K562 (cell line): ENCODE measurements at regions not wholly inside any gene's neighbourhood (a gene's known extent, or its start where the extent isn't known, plus 50 kb on each side); places are given as distances from the start of the nearest gene placed in this dataset.

Source experiments
- BCLAF1 ChIP-seq, 2 experiments: fragments of 450-650 bp in 1 of 2; IDR thresholded peaks; 2 replicates each; pipeline ENCODE4 v1.6.1; 2011 to 2017; ENCODE audit warnings: low read depth in 2 of 2, antibody characterized with exemption in 1 of 2, borderline replicate concordance in 1 of 2, low read length in 1 of 2, mild to moderate bottlenecking in 1 of 2, mixed read lengths in 1 of 2; ENCODE audit not compliant: control insufficient read depth in 1 of 2
- ETV5 ChIP-seq: sonication (generic); formaldehyde crosslinking; IDR thresholded peaks from 2 replicates; pipeline ENCODE4 v1.4.0; 2020; ENCODE audit warnings: low read depth, mild to moderate bottlenecking, missing genetic modification reagents
- LEF1 ChIP-seq: fragments of 450-650 bp; IDR thresholded peaks from 2 replicates; pipeline ENCODE4 v1.6.1; 2016; ENCODE audit warnings: mild to moderate bottlenecking
- MCM5 ChIP-seq: fragments of 450-650 bp; IDR thresholded peaks from 2 replicates; pipeline ENCODE4 v1.6.1; 2016; ENCODE audit warnings: low read depth
- MTA3 ChIP-seq: fragments of 450-650 bp; formaldehyde crosslinking; IDR thresholded peaks from 2 replicates; pipeline ENCODE4 v1.6.1; 2017; ENCODE audit warnings: mild to moderate bottlenecking, borderline replicate concordance
- MXI1 ChIP-seq: IDR thresholded peaks from 2 replicates; pipeline ENCODE4 v1.6.1; 2011; ENCODE audit warnings: low read depth, mild to moderate bottlenecking, improper control_type of control experiment, low read length
- NR2F6 ChIP-seq: fragments of 450-650 bp; formaldehyde crosslinking; IDR thresholded peaks from 2 replicates; pipeline ENCODE4 v1.4.0; 2020; ENCODE audit warnings: mild to moderate bottlenecking
- PML ChIP-seq: IDR thresholded peaks from 2 replicates; pipeline ENCODE4 v1.6.1; 2012; ENCODE audit warnings: low read length, inconsistent platforms
- RFX5 ChIP-seq: IDR thresholded peaks from 2 replicates; pipeline ENCODE4 v1.6.1; 2011; ENCODE audit warnings: low read depth, mild to moderate bottlenecking, improper control_type of control experiment, low read length
- SMAD1 ChIP-seq: fragments of 150-350 bp; IDR thresholded peaks from 2 replicates; pipeline ENCODE4 v1.6.1; 2014; ENCODE audit warnings: low read length, low read depth; ENCODE audit not compliant: partially characterized antibody
- SMAD2 ChIP-seq: fragments of 150-350 bp; IDR thresholded peaks from 2 replicates; pipeline ENCODE4 v1.6.1; 2014; ENCODE audit warnings: low read depth, mild to moderate bottlenecking, low read length
- ZNF324 ChIP-seq: fragments of 250-450 bp; sonication (Bioruptor Pico); IDR thresholded peaks from 2 replicates; pipeline ENCODE4 v1.4.0; 2020; ENCODE audit warnings: mild to moderate bottlenecking
- ZNF444 ChIP-seq: fragments of 250-450 bp; sonication (Bioruptor Pico); IDR thresholded peaks from 2 replicates; pipeline ENCODE4 v1.4.0; 2020; ENCODE audit warnings: mild to moderate bottlenecking, moderate library complexity
- TF ChIP-seq, protein P1 (sequence below): fragments of 150-350 bp; IDR thresholded peaks from 2 replicates; pipeline ENCODE4 v1.6.1; 2014; ENCODE audit warnings: low read depth, mild to moderate bottlenecking, low read length, borderline replicate concordance
- TF ChIP-seq, protein P2 (sequence below): sonication (generic); formaldehyde crosslinking; IDR thresholded peaks from 2 replicates; pipeline ENCODE4 v1.8.0; 2022; ENCODE audit warnings: mild to moderate bottlenecking, missing genetic modification reagents, borderline replicate concordance
- TF ChIP-seq, protein P3 (sequence below): fragments of 150-350 bp; conservative IDR thresholded peaks from 2 replicates; pipeline ENCODE4 v1.6.1; 2014; ENCODE audit warnings: low read length

DNA sequence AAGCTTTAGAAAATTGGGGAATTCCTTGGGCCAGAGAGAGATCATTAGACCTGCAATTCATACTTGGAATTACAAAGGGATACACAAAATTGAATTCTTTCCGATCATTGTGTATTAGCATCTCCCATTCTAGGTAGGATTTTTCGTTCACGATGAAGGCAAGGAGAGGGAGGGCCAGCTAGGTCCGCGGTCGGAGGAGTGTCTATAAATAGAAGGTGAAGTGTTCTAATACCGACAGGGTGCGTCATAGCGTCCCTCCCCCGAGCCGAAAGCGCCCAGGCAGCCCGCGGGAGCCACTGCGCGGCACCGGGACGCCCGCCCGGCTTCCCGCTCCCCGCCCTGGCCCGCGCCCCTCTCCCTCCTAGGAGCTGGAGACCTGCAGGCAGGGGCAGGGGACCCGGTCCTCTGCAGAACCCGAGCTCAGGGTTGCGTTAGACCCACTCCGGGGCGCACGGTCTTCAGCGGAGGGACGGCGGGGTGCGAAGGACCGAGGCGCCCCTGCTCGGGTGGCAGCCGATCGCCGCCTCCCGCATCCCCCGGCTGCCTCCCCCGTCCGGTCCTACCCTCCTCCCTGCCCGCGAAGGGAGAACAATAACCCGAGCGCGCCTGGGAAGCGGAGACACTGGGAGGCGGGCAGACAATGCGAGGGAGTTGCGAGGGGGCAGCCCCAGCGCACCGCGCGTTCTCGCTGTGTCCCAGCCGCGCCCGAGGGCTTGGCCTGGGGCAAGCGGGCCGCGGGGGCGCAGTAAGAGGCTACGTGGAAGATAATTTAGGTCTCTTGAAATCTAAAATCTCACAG, 114.2 kb upstream of the SERTAD2 start (continued):
- TF ChIP-seq RFX5 (no peak), MCM5 (no peak), SMAD1 (no peak), ZNF324 (no peak), LEF1 (no peak), MXI1 (no peak), ETV5 (0 out of 2 replicates have a peak, but pooled peaks have one; percentile 37), SMAD2 (no peak), ZNF444 (CRISPR knock-in tag) (no peak), PML (peak; percentile 25; the same call in 1 of the 2 replicates), NR2F6 (CRISPR knock-in tag) (no peak), BCLAF1 (IDR thresholded peaks at IDR 0.05; ENCODE audit: borderline replicate concordance in 1 of 2, control insufficient read depth in 1 of 2, low read depth in 2 of 2, low read length in 1 of 2) (no peak), MTA3 (peak; percentile 88)
- TF ChIP-seq, protein P1, sequence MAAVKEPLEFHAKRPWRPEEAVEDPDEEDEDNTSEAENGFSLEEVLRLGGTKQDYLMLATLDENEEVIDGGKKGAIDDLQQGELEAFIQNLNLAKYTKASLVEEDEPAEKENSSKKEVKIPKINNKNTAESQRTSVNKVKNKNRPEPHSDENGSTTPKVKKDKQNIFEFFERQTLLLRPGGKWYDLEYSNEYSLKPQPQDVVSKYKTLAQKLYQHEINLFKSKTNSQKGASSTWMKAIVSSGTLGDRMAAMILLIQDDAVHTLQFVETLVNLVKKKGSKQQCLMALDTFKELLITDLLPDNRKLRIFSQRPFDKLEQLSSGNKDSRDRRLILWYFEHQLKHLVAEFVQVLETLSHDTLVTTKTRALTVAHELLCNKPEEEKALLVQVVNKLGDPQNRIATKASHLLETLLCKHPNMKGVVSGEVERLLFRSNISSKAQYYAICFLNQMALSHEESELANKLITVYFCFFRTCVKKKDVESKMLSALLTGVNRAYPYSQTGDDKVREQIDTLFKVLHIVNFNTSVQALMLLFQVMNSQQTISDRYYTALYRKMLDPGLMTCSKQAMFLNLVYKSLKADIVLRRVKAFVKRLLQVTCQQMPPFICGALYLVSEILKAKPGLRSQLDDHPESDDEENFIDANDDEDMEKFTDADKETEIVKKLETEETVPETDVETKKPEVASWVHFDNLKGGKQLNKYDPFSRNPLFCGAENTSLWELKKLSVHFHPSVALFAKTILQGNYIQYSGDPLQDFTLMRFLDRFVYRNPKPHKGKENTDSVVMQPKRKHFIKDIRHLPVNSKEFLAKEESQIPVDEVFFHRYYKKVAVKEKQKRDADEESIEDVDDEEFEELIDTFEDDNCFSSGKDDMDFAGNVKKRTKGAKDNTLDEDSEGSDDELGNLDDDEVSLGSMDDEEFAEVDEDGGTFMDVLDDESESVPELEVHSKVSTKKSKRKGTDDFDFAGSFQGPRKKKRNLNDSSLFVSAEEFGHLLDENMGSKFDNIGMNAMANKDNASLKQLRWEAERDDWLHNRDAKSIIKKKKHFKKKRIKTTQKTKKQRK: no peak
- TF ChIP-seq, protein P2, sequence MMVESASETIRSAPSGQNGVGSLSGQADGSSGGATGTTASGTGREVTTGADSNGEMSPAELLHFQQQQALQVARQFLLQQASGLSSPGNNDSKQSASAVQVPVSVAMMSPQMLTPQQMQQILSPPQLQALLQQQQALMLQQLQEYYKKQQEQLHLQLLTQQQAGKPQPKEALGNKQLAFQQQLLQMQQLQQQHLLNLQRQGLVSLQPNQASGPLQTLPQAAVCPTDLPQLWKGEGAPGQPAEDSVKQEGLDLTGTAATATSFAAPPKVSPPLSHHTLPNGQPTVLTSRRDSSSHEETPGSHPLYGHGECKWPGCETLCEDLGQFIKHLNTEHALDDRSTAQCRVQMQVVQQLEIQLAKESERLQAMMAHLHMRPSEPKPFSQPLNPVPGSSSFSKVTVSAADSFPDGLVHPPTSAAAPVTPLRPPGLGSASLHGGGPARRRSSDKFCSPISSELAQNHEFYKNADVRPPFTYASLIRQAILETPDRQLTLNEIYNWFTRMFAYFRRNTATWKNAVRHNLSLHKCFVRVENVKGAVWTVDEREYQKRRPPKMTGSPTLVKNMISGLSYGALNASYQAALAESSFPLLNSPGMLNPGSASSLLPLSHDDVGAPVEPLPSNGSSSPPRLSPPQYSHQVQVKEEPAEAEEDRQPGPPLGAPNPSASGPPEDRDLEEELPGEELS (CRISPR knock-in tag): no peak
- TF ChIP-seq, protein P3, sequence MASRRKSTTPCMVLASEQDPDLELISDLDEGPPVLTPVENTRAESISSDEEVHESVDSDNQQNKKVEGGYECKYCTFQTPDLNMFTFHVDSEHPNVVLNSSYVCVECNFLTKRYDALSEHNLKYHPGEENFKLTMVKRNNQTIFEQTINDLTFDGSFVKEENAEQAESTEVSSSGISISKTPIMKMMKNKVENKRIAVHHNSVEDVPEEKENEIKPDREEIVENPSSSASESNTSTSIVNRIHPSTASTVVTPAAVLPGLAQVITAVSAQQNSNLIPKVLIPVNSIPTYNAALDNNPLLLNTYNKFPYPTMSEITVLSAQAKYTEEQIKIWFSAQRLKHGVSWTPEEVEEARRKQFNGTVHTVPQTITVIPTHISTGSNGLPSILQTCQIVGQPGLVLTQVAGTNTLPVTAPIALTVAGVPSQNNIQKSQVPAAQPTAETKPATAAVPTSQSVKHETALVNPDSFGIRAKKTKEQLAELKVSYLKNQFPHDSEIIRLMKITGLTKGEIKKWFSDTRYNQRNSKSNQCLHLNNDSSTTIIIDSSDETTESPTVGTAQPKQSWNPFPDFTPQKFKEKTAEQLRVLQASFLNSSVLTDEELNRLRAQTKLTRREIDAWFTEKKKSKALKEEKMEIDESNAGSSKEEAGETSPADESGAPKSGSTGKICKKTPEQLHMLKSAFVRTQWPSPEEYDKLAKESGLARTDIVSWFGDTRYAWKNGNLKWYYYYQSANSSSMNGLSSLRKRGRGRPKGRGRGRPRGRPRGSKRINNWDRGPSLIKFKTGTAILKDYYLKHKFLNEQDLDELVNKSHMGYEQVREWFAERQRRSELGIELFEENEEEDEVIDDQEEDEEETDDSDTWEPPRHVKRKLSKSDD: no peak
